T-helper 17 cell (primary cell): ENCODE measurements at regions not wholly inside any gene's neighbourhood (a gene's known extent, or its start where the extent isn't known, plus 50 kb on each side); places are given as distances from the start of the nearest gene placed in this dataset.

Source experiments
- ATAC-seq: fragments of 150-1000 bp; cut with Tn5 transposase; 2 replicates; pipeline ENCODE4 v1.10.0; 2021; ENCODE audit warnings: mild to moderate bottlenecking, moderate library complexity
- DNase-seq, 3 donors: peaks; one replicate each; pipeline versions ENCODE4 v3.0.0 to v3.0.0-alpha.2; 2020 to 2021
- H3K9me3 ChIP-seq: one replicate; pipeline ENCODE4 v1.7.0; 2013; ENCODE audit warnings: low read length, mild to moderate bottlenecking; ENCODE audit not compliant: control insufficient read depth, poor library complexity, severe bottlenecking
- H3K27ac Mint-ChIP-seq: one replicate; pipeline ENCODE4 v1.8.0; 2022; ENCODE audit warnings: mild to moderate bottlenecking, moderate library complexity, mixed read lengths
- H3K27me3 Mint-ChIP-seq: one replicate; pipeline ENCODE4 v1.8.0; 2022; ENCODE audit warnings: mixed read lengths
- H3K36me3 Mint-ChIP-seq: one replicate; pipeline ENCODE4 v1.8.0; 2022; ENCODE audit warnings: low read depth, mixed read lengths
- H3K4me1 Mint-ChIP-seq: one replicate; pipeline ENCODE4 v1.8.0; 2022; ENCODE audit warnings: mild to moderate bottlenecking, mixed read lengths
- H3K4me3 Mint-ChIP-seq: one replicate; pipeline ENCODE4 v1.8.0; 2022; ENCODE audit warnings: mild to moderate bottlenecking, moderate library complexity, mixed read lengths

GRCh38 chr11:80074837-80075236 lies 634.0 kb upstream of the TENM4 start:
- Mint-ChIP-seq H3K27me3 (no peaks in the 10 kb centered on the region), H3K4me1 (no peaks in the 10 kb centered on the region), H3K36me3 (no peaks in the 10 kb centered on the region), H3K27ac (no peak overlapping the region), H3K4me3 (no peak overlapping the region)
- no peaks in the 10 kb centered on the region for H3K9me3 ChIP-seq
- no peak for DNase-seq
- ATAC-seq: no peak

GRCh38 chr11:80066291-80066690 lies 625.5 kb upstream of the TENM4 start:
- H3K9me3 ChIP-seq: no peaks in the 10 kb centered on the region
- Mint-ChIP-seq H3K4me1 (no peaks in the 10 kb centered on the region), H3K4me3 (no peak overlapping the region), H3K27me3 (no peaks in the 10 kb centered on the region), H3K36me3 (no peaks in the 10 kb centered on the region), H3K27ac (no peak overlapping the region)
- DNase-seq (no peak), ATAC-seq (no peak)

- Mint-ChIP-seq H3K27me3 (no peaks in the 10 kb centered on the region), H3K36me3 (no peaks in the 10 kb centered on the region), H3K27ac (no peak overlapping the region), H3K4me1 (no peaks in the 10 kb centered on the region), H3K4me3 (no peak overlapping the region)
- H3K9me3 ChIP-seq: no peaks in the 10 kb centered on the region
- ATAC-seq (no peak), DNase-seq (no peak)
Measured at GRCh38 chr11:80065086-80065485, 624.3 kb upstream of the TENM4 start.

- Mint-ChIP-seq H3K36me3 (no peaks in the 10 kb centered on the region), H3K4me1 (no peaks in the 10 kb centered on the region), H3K4me3 (no peak overlapping the region), H3K27me3 (no peaks in the 10 kb centered on the region), H3K27ac (no peak overlapping the region)
- ATAC-seq (no peak), DNase-seq (no peak)
- no peaks in the 10 kb centered on the region for H3K9me3 ChIP-seq
Measured at GRCh38 chr11:80061056-80061455, 620.2 kb upstream of the TENM4 start.

GRCh38 chr11:80054582-80055165 lies 613.8 kb upstream of the TENM4 start:
- H3K36me3 Mint-ChIP-seq: no peaks in the 10 kb centered on the region
- H3K4me3 Mint-ChIP-seq: no peak overlapping the region
- ATAC-seq (no peak), DNase-seq (no peak)
- H3K27me3 Mint-ChIP-seq: no peaks in the 10 kb centered on the region
- no peaks in the 10 kb centered on the region for H3K4me1 Mint-ChIP-seq
- no peak overlapping the region for H3K27ac Mint-ChIP-seq
- H3K9me3 ChIP-seq: peaks cover 3% of the 10 kb centered on the region

- DNase-seq: no peak
- H3K9me3 ChIP-seq: peaks cover 3% of the 10 kb centered on the region
- ATAC-seq: no peak
- Mint-ChIP-seq H3K27ac (no peak overlapping the region), H3K4me1 (no peaks in the 10 kb centered on the region), H3K4me3 (no peak overlapping the region), H3K36me3 (no peaks in the 10 kb centered on the region), H3K27me3 (no peaks in the 10 kb centered on the region)
Measured at GRCh38 chr11:80048513-80048912, 607.7 kb upstream of the TENM4 start.

GRCh38 chr11:80041136-80042000 lies 600.5 kb upstream of the TENM4 start:
- no peaks in the 10 kb centered on the region for H3K9me3 ChIP-seq
- H3K27me3 Mint-ChIP-seq: no peaks in the 10 kb centered on the region
- no peaks in the 10 kb centered on the region for H3K36me3 Mint-ChIP-seq
- no peak overlapping the region for H3K4me3 Mint-ChIP-seq
- H3K27ac Mint-ChIP-seq: no peak overlapping the region
- no peaks in the 10 kb centered on the region for H3K4me1 Mint-ChIP-seq
- no peak for DNase-seq
- no peak for ATAC-seq

GRCh38 chr11:80034801-80035200 lies 594.0 kb upstream of the TENM4 start:
- no peaks in the 10 kb centered on the region for H3K9me3 ChIP-seq
- Mint-ChIP-seq H3K36me3 (no peaks in the 10 kb centered on the region), H3K4me3 (no peak overlapping the region), H3K4me1 (no peaks in the 10 kb centered on the region), H3K27ac (no peak overlapping the region), H3K27me3 (no peaks in the 10 kb centered on the region)
- no peak for ATAC-seq
- DNase-seq: no peak

- no peaks in the 10 kb centered on the region for H3K36me3 Mint-ChIP-seq
- no peak overlapping the region for H3K27ac Mint-ChIP-seq
- no peaks in the 10 kb centered on the region for H3K9me3 ChIP-seq
- no peak overlapping the region for H3K4me3 Mint-ChIP-seq
- ATAC-seq (no peak), DNase-seq (no peak)
- H3K27me3 Mint-ChIP-seq: no peaks in the 10 kb centered on the region
- H3K4me1 Mint-ChIP-seq: no peaks in the 10 kb centered on the region
Measured at GRCh38 chr11:80031014-80031600, 590.3 kb upstream of the TENM4 start.

- Mint-ChIP-seq H3K27me3 (no peaks in the 10 kb centered on the region), H3K4me1 (no peaks in the 10 kb centered on the region), H3K36me3 (no peaks in the 10 kb centered on the region), H3K4me3 (no peak overlapping the region), H3K27ac (no peak overlapping the region)
- ATAC-seq (no peak), DNase-seq (no peak)
- no peaks in the 10 kb centered on the region for H3K9me3 ChIP-seq
Measured at GRCh38 chr11:80028998-80029397, 588.2 kb upstream of the TENM4 start.

- Mint-ChIP-seq H3K4me3 (no peak overlapping the region), H3K36me3 (no peaks in the 10 kb centered on the region), H3K27me3 (no peaks in the 10 kb centered on the region), H3K4me1 (no peaks in the 10 kb centered on the region), H3K27ac (no peak overlapping the region)
- DNase-seq (no peak), ATAC-seq (no peak)
- H3K9me3 ChIP-seq: no peaks in the 10 kb centered on the region
Measured at GRCh38 chr11:80024119-80024518, 583.3 kb upstream of the TENM4 start.

- no peaks in the 10 kb centered on the region for H3K9me3 ChIP-seq
- H3K4me3 Mint-ChIP-seq: no peak overlapping the region
- no peak overlapping the region for H3K27ac Mint-ChIP-seq
- H3K36me3 Mint-ChIP-seq: no peaks in the 10 kb centered on the region
- no peaks in the 10 kb centered on the region for H3K4me1 Mint-ChIP-seq
- no peaks in the 10 kb centered on the region for H3K27me3 Mint-ChIP-seq
- ATAC-seq: no peak
- DNase-seq: no peak
Measured at GRCh38 chr11:80023386-80023785, 582.6 kb upstream of the TENM4 start.

- Mint-ChIP-seq H3K36me3 (no peaks in the 10 kb centered on the region), H3K27ac (no peak overlapping the region), H3K27me3 (no peaks in the 10 kb centered on the region), H3K4me3 (no peak overlapping the region), H3K4me1 (no peaks in the 10 kb centered on the region)
- H3K9me3 ChIP-seq: no peaks in the 10 kb centered on the region
- ATAC-seq (no peak), DNase-seq (no peak)
Measured at GRCh38 chr11:80010536-80010935, 569.7 kb upstream of the TENM4 start.

GRCh38 chr11:80009081-80009480 lies 568.3 kb upstream of the TENM4 start:
- no peaks in the 10 kb centered on the region for H3K9me3 ChIP-seq
- no peak overlapping the region for H3K27ac Mint-ChIP-seq
- no peaks in the 10 kb centered on the region for H3K4me1 Mint-ChIP-seq
- ATAC-seq (no peak), DNase-seq (no peak)
- no peak overlapping the region for H3K4me3 Mint-ChIP-seq
- H3K36me3 Mint-ChIP-seq: no peaks in the 10 kb centered on the region
- no peaks in the 10 kb centered on the region for H3K27me3 Mint-ChIP-seq
